ENCODE measurements at regions not wholly inside any gene's neighbourhood (a gene's known extent, or its start where the extent isn't known, plus 50 kb on each side); places are given as distances from the start of the nearest gene placed in this dataset.

GRCh38 chr14:38038171-38038570 lies 169.5 kb upstream of the SSTR1 start:
- DNase-seq: no peak
- Mint-ChIP-seq H3K27me3 (ENCODE audit: low read depth in 3 of 3) (peaks cover 0 to 6% (median 3%) of the 10 kb centered on the region in 3 donors), H3K4me1 (no peaks in the 10 kb centered on the region), H3K4me3 (no peak overlapping the region), H3K36me3 (no peaks in the 10 kb centered on the region), H3K27ac (no peak overlapping the region), H3K9me3 (peaks cover 0 to 9% (median 0%) of the 10 kb centered on the region in 7 donors)
- no peak overlapping the region for H2AFZ ChIP-seq (ENCODE audit: insufficient read depth, low read depth, low read length, poor library complexity, severe bottlenecking)
- TF ChIP-seq CTCF (IDR thresholded peaks at IDR 0.05): no peak
- H3K9ac ChIP-seq (ENCODE audit: insufficient read depth, low read length, poor library complexity, severe bottlenecking): no peak overlapping the region
- no peaks in the 10 kb centered on the region for H3K27me3 ChIP-seq (ENCODE audit: control insufficient read depth in 2 of 2, insufficient read depth in 2 of 2, low read length in 2 of 2)
- no peak overlapping the region for H3K4me2 ChIP-seq (replicated peaks; ENCODE audit: extremely low read depth, low read length, poor library complexity, severe bottlenecking)
- WGBS (ENCODE audit: insufficient coverage): 95% methylated on average over 3 of the region's 3 CpGs
- no peaks in the 10 kb centered on the region for H3K36me3 ChIP-seq (replicated peaks in 1 of 2; ENCODE audit: control insufficient read depth in 1 of 2, insufficient read depth in 2 of 2, low read length in 2 of 2)
- no peaks in the 10 kb centered on the region for H3K79me2 ChIP-seq (ENCODE audit: insufficient read depth, low read length)
- no peak overlapping the region for H3K4me3 ChIP-seq (replicated peaks in 1 of 3; ENCODE audit: low read depth in 2 of 3, low read length in 3 of 3)
- intact Hi-C loops (cut with micrococcal nuclease): no loop called here
- H3K9me3 ChIP-seq (replicated peaks in 1 of 2; ENCODE audit: control insufficient read depth in 1 of 2, insufficient read depth in 1 of 2, low read length in 2 of 2): no peaks in the 10 kb centered on the region
- H3K27ac ChIP-seq (ENCODE audit: low read depth in 1 of 2, low read length in 2 of 2): no peak overlapping the region
- H3K4me1 ChIP-seq (ENCODE audit: control insufficient read depth in 1 of 2, insufficient read depth in 2 of 2, low read length in 2 of 2): no peaks in the 10 kb centered on the region
- no peaks in the 10 kb centered on the region for H4K20me1 ChIP-seq (ENCODE audit: insufficient read depth, low read length)

DNA sequence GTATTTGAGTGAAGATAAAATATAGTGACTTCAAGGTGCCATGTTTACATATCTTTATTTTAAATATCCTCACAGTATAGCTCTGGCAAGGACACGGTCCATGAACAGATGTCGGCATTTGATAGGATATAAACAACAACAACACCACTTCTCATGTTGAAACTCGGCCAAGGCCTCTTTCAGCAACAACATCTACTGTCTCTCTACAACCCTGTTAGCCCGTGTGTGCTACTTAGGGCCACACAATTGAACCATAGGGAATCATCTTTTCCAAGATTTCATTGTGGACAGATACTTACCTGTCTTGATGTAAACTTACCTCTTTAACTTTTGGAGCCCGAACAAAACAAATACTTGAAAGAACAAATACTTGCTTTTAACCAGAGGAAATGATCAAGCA lies 168.7 kb upstream of the SSTR1 start:
- H3K4me1 Mint-ChIP-seq: no peaks in the 10 kb centered on the region
- Histone ChIP-seq H3K4me1 (ENCODE audit: control insufficient read depth in 1 of 2, insufficient read depth in 2 of 2, low read length in 2 of 2) (no peaks in the 10 kb centered on the region), H3K9me3 (replicated peaks in 1 of 2; ENCODE audit: control insufficient read depth in 1 of 2, insufficient read depth in 1 of 2, low read length in 2 of 2) (no peaks in the 10 kb centered on the region), H3K79me2 (ENCODE audit: insufficient read depth, low read length) (no peaks in the 10 kb centered on the region), H3K4me2 (replicated peaks; ENCODE audit: extremely low read depth, low read length, poor library complexity, severe bottlenecking) (no peak overlapping the region), H2AFZ (ENCODE audit: insufficient read depth, low read depth, low read length, poor library complexity, severe bottlenecking) (no peak overlapping the region), H3K36me3 (replicated peaks in 1 of 2; ENCODE audit: control insufficient read depth in 1 of 2, insufficient read depth in 2 of 2, low read length in 2 of 2) (no peaks in the 10 kb centered on the region), H4K20me1 (ENCODE audit: insufficient read depth, low read length) (no peaks in the 10 kb centered on the region), H3K9ac (ENCODE audit: insufficient read depth, low read length, poor library complexity, severe bottlenecking) (no peak overlapping the region), H3K4me3 (replicated peaks in 1 of 3; ENCODE audit: low read depth in 2 of 3, low read length in 3 of 3) (no peak overlapping the region), H3K27me3 (ENCODE audit: control insufficient read depth in 2 of 2, insufficient read depth in 2 of 2, low read length in 2 of 2) (no peaks in the 10 kb centered on the region), H3K27ac (ENCODE audit: low read depth in 1 of 2, low read length in 2 of 2) (no peak overlapping the region)
- intact Hi-C loops (cut with micrococcal nuclease): no loop called here
- H3K36me3 Mint-ChIP-seq: no peaks in the 10 kb centered on the region
- TF ChIP-seq CTCF (IDR thresholded peaks at IDR 0.05): no peak
- 87% methylated on average over 5 of the region's 5 CpGs for WGBS (ENCODE audit: insufficient coverage)
- no peak overlapping the region for H3K27ac Mint-ChIP-seq
- H3K4me3 Mint-ChIP-seq: no peak overlapping the region
- no peak for DNase-seq
- H3K9me3 Mint-ChIP-seq: peaks cover 0 to 9% (median 0%) of the 10 kb centered on the region in 7 donors
- peaks cover 0 to 6% (median 3%) of the 10 kb centered on the region in 3 donors for H3K27me3 Mint-ChIP-seq (ENCODE audit: low read depth in 3 of 3)

All from CD14-positive monocyte (primary cell).